NOMO-1 (cell line): ENCODE measurements at regions not wholly inside any gene's neighbourhood (a gene's known extent, or its start where the extent isn't known, plus 50 kb on each side); places are given as distances from the start of the nearest gene placed in this dataset.
"Not testable (repeated sequence)": the region's sequence is repeated elsewhere in the genome, so short reads cannot be mapped to it uniquely, and the experiment has no call there.

ENCODE experiments used
- DNase-seq, 2 experiments: peaks; one replicate each; lab custom pipeline; 2025; ENCODE audit not compliant: unreplicated experiment in 2 of 2; lab: John Stamatoyannopoulos, UW

DNA sequence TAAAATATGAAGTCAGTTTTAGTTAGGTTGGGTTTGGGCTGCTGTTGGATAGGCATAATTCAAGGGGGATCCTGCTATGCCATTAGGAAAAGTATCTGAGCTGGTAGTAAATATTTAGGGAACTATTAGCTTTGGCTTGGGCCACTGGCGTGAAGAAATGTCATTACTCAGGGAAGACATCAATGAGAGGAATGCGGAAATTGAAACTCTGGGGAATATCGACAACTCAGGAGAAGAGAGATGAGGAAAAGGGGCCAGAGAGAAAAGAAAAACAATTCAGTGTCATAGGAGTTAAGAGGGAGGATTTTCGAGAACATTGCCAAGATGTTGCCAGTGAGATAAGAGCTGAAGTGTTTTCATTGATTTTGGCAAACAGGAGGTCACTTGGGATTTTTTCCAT lies 149.7 kb upstream of the PARD3B start:
- no peak for DNase-seq

GRCh38 chr2:204401114-204401513 lies 144.2 kb upstream of the PARD3B start:
- DNase-seq = no peak

DNA sequence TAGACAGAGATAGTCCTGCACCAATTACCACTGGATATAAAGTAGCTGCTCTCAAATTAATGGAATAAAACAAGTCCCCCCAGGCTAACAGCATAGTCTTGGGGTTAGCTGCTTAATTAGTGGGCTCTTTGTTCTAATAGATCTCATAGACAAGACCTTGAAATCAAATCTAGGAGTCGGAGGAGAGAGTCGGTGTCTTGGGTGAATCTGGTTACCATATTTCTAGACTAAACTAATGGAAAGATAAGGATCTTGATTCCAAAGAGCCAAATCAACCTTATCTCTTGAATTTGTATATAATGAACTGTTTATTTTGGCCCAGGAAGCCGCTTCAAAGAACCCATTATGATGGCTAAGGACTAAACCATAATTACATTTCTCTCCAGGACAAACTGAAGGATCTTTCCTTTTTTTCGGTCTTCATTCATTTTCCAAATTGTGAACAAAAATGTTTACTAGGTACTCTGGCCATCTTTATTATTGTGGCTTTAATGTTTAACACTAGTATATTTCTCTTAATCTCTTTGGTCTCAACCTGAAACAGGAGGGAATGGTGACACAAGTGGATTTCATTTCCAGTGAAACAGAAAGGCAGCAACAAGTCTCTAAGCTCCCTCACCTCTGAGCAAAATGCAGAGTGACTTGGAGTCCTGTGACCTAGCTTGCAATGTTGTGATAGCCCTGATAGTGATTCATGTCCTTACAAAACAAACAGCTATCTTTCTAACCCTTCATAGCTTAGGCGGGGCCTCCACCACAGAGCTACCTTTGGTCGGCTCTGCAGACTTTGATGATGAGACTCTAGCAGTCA lies 137.9 kb upstream of the PARD3B start:
- no peak for DNase-seq

- DNase-seq = not testable (repeated sequence)
These were observed 132.5 kb upstream of the PARD3B start for GRCh38 chr2:204412782-204413181.

DNA sequence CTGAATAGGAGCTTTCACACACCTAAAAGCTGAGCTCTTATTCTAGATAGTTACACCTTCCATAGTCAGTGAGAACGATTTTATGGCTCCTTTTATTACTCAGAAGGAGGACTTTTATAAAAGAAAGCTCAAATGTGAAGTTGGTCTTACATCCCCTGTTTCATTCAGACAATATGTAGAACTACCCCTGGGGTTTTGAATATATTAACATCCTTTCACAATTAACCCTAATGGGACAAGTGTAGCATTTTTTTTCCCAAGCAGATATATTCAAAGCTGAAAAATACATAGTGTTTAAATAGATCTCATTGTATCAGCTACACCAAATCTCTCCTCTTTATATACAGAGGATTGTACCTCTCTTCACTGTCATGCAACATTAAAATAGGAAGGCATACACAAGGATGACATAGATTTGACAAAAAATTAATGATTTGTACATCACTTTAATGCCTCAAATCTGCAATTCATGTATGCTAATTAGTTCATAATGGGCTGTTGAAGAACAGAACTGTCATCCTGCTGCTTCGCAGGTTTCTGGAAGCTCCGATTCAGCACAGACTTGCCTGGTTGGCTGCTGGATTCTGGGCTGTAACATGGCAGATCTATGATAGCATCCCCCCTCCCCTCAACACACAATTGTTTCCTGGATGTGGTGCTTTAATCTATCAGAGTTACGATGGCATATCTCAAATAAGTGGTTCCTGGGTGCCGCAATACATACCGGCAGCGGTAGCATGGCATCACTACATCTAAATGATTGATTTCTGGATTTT lies 129.7 kb upstream of the PARD3B start:
- no peak for DNase-seq

DNA sequence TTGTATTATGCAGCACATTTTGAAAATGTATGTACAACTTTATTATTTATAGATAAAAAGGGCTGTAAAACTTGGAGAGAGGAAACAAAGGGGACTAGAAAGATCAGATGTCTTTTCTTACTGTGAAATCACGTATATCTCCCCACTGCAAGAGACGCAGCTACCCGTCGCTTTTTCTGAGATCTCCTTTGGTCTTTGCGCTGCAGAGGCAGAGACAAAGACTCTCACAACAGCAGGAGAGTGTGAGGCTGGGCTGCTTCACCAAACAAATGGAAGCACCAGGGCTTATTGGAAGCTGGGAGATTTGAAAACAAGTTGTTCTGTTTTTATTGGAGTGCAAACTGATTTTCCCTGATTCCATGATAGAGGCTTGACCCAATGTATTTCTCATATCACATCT lies 129.0 kb upstream of the PARD3B start:
- DNase-seq = no peak

- DNase-seq = no peak
These were observed 119.5 kb upstream of the PARD3B start for GRCh38 chr2:204425821-204426220.

- DNase-seq = no peak
These were observed 116.6 kb upstream of the PARD3B start for GRCh38 chr2:204428675-204429074.

DNA sequence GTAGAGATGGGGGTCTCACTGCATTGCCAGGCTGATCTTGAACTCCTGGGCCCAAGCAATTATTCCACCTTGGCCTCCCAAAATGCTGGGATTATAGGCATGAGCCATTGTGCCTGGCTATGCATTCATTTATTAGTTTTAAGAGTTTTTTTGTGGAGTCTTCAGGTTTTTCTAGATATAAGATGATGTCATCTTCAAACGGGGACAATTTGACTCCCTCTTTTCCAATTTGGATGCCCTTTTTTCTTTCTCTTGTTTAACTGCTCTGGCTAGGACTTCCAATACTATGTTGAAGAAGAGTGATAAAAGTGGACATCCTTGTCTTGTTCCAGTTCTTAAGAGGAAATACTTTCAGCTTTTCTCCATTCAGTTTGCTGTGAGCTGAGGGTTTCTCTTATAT lies 113.7 kb upstream of the PARD3B start:
- DNase-seq = no peak

GRCh38 chr2:204432196-204432595 lies 113.1 kb upstream of the PARD3B start:
- no peak for DNase-seq

- DNase-seq = no peak
These were observed 110.4 kb upstream of the PARD3B start for GRCh38 chr2:204434660-204435462.

GRCh38 chr2:204436230-204436629 lies 109.0 kb upstream of the PARD3B start:
- no peak for DNase-seq

- no peak for DNase-seq
These were observed 107.9 kb upstream of the PARD3B start for GRCh38 chr2:204437408-204437807.

- DNase-seq = no peak
These were observed 107.2 kb upstream of the PARD3B start for GRCh38 chr2:204437815-204438756.

GRCh38 chr2:204441316-204441715 lies 104.0 kb upstream of the PARD3B start:
- no peak for DNase-seq

DNA sequence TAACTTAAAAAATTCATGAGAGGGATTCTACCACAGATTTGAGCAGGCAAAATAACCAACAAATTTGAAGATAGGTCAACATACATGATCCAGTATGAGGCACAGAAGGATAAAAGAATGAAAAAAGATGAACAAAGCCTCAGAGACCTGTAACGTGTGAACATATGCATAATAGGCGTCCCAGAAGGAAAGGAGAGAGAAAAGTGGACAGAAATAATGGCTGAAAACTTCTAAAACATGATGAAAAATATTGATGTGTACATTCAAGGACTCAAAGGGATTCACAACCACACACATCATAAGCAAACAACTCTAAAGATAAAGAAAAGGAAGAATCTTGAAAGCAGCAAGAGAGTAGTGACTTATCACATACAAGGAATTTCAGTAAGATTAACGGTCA lies 100.1 kb upstream of the PARD3B start:
- no peak for DNase-seq

GRCh38 chr2:204447722-204448121 lies 97.6 kb upstream of the PARD3B start:
- DNase-seq = no peak

GRCh38 chr2:204449977-204450376 lies 95.3 kb upstream of the PARD3B start:
- DNase-seq = no peak

DNA sequence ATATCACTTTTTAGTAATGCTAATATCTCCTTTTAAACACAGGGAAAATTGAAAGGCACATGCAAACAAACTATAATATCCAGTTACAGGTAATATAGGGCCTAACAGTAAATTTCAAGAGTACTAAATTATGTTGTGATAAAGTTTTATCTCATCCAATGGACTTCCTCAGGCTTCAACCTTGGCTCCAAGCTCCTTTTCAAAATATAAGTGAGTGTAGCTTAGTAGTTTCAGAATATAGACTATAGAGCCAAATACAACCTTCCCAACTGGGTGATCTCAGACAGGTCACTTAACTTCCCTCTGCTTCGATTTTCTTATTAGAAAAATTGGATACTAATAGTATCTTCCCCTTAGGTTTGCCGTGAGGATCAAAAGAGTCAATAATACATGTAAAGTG lies 93.5 kb upstream of the PARD3B start:
- DNase-seq = no peak

- DNase-seq = no peak
These were observed 92.7 kb upstream of the PARD3B start for GRCh38 chr2:204452464-204453023.
